PC-3 (cell line): ENCODE measurements at regions not wholly inside any gene's neighbourhood (a gene's known extent, or its start where the extent isn't known, plus 50 kb on each side); places are given as distances from the start of the nearest gene placed in this dataset.

Experiments
- ATAC-seq: fragments of 200-7000 bp; cut with Tn5 transposase; 2 replicates; pipeline ENCODE4 v1.9.1; 2020; ENCODE audit warnings: mild to moderate bottlenecking, moderate library complexity
- BruUV-seq: library from RNA; stranded (reverse); fragments of 400-500 nt; replicated peaks from 2 replicates; lab custom pipeline; 2021; lab: Mats Ljungman, UMichigan
- CTCF ChIA-PET: fragments of 300-600 bp; sonication (Branson Sonifier 250); formaldehyde crosslinking; loops from one replicate; lab custom pipeline; 2022; ENCODE audit warnings: antibody characterized with exemption; lab: Charles Lee
- POLR2A ChIA-PET: fragments of 300-600 bp; sonication (Branson Sonifier 250); formaldehyde crosslinking; loops from one replicate; lab custom pipeline; 2022; ENCODE audit warnings: antibody characterized with exemption; ENCODE audit not compliant: unreplicated experiment; lab: Charles Lee
- DNase-seq: peaks from one replicate; pipeline ENCODE4 v3.0.0-alpha.2; 2015
- H2AFZ ChIP-seq: fragments of 300-600 bp; sonication (generic); 2 replicates; pipeline ENCODE4 v1.6.0; 2016; ENCODE audit warnings: antibody characterized with exemption, low read length
- H3F3A ChIP-seq: fragments of 300-600 bp; sonication (generic); one replicate; pipeline ENCODE4 v1.6.0; 2017; ENCODE audit warnings: antibody characterized with exemption, low read length, control low read depth, mild to moderate bottlenecking; ENCODE audit not compliant: unreplicated experiment
- H3K27ac ChIP-seq: fragments of 300-600 bp; sonication (generic); 2 replicates; pipeline ENCODE4 v1.5.1; 2016; ENCODE audit warnings: mild to moderate bottlenecking, low read length
- H3K27me3 ChIP-seq: fragments of 300-600 bp; sonication (generic); 2 replicates; pipeline ENCODE4 v1.6.1; 2016; ENCODE audit warnings: low read length, mixed read lengths
- H3K36me3 ChIP-seq: fragments of 300-600 bp; sonication (generic); 2 replicates; pipeline ENCODE4 v1.6.1; 2016; ENCODE audit warnings: low read depth, mixed run types, low read length, mixed read lengths
- H3K4me1 ChIP-seq: fragments of 300-600 bp; sonication (generic); 2 replicates; pipeline ENCODE4 v1.5.1; 2016; ENCODE audit warnings: low read length; ENCODE audit not compliant: insufficient read depth
- H3K4me2 ChIP-seq: fragments of 300-600 bp; sonication (generic); 2 replicates; pipeline ENCODE4 v1.6.0; 2016; ENCODE audit warnings: low read length
- H3K4me3 ChIP-seq: fragments of 300-600 bp; sonication (generic); 2 replicates; pipeline ENCODE4 v1.5.1; 2016; ENCODE audit warnings: mild to moderate bottlenecking, low read length, mixed read lengths
- H3K79me2 ChIP-seq: fragments of 300-600 bp; sonication (generic); 2 replicates; pipeline ENCODE4 v1.6.1; 2017; ENCODE audit warnings: low read length, mixed read lengths
- H3K9ac ChIP-seq: fragments of 300-600 bp; sonication (generic); 2 replicates; pipeline ENCODE4 v1.6.0; 2016; ENCODE audit warnings: mild to moderate bottlenecking, low read length
- H3K9me2 ChIP-seq: fragments of 300-600 bp; sonication (generic); replicated peaks from 2 replicates; pipeline ENCODE4 v1.6.1; 2016; ENCODE audit warnings: mixed run types, low read length, mixed read lengths
- H3K9me3 ChIP-seq: fragments of 300-600 bp; sonication (generic); 2 replicates; pipeline ENCODE4 v1.6.1; 2016; ENCODE audit warnings: low read length, mixed read lengths
- H4K20me1 ChIP-seq: fragments of 300-600 bp; sonication (generic); 2 replicates; pipeline ENCODE4 v1.6.1; 2016; ENCODE audit warnings: low read length, mixed read lengths
- CTCF ChIP-seq: fragments of 300-600 bp; sonication (generic); conservative IDR thresholded peaks from 2 replicates; pipeline ENCODE4 v1.5.1; 2017; ENCODE audit warnings: antibody characterized with exemption, low read depth, mild to moderate bottlenecking, low read length
- EZH2 ChIP-seq: fragments of 300-600 bp; sonication (generic); IDR thresholded peaks from one replicate; pipeline ENCODE4 v1.6.1; 2017; ENCODE audit warnings: antibody characterized with exemption, mild to moderate bottlenecking, low read length; ENCODE audit not compliant: unreplicated experiment
- EZH2phosphoT487 ChIP-seq: fragments of 300-600 bp; sonication (generic); IDR thresholded peaks from 2 replicates; pipeline ENCODE4 v1.6.1; 2018; ENCODE audit warnings: mild to moderate bottlenecking, antibody characterized with exemption, low read length, borderline replicate concordance
- intact Hi-C: fragments of 100-400 bp; cut with micrococcal nuclease; formaldehyde crosslinking; loops from 2 replicates; pipeline ENCODE4 v1.9.0; 2023

GRCh38 chr14:56487090-56487667, 92.4 kb upstream of the TMEM260 start:
- Histone ChIP-seq H3K4me1 (no peaks in the 10 kb centered on the region), H3K27ac (no peak overlapping the region), H3F3A (no peaks in the 10 kb centered on the region), H3K9ac (no peak overlapping the region), H3K9me3 (no peaks in the 10 kb centered on the region), H3K4me2 (no peak overlapping the region), H3K9me2 (no peaks in the 10 kb centered on the region), H2AFZ (no peak overlapping the region), H3K36me3 (no peaks in the 10 kb centered on the region), H3K79me2 (no peaks in the 10 kb centered on the region), H3K4me3 (no peak overlapping the region), H4K20me1 (no peaks in the 10 kb centered on the region), H3K27me3 (peaks cover 16% of the 10 kb centered on the region)
- CTCF ChIA-PET: interaction anchor here (0.6 to 0.8 kb wide), 4 partner anchors 13 to 1478 kb away, joined by 3 to 5 read pairs (median 3); no protein-coding TSS in a partner anchor
- BruUV-seq: no TSS peak
- POLR2A ChIA-PET: interaction anchor here (0.7 kb wide), 1 partner anchor 270 kb away, joined by 5 read pairs; no protein-coding TSS in a partner anchor
- TF ChIP-seq EZH2phosphoT487 (no peak), CTCF (peak; percentile 94), EZH2 (no peak)
- intact Hi-C loops: loop anchor here (5.0 kb wide), 2 partner anchors 780 to 1040 kb away; no protein-coding TSS in a partner anchor
- DNase-seq: peak; percentile 68
- ATAC-seq: peak; percentile 54; the same call in 1 of the 2 replicates

GRCh38 chr14:56487761-56488160, 91.8 kb upstream of the TMEM260 start:
- H3K9me2 ChIP-seq: no peaks in the 10 kb centered on the region
- no peaks in the 10 kb centered on the region for H4K20me1 ChIP-seq
- H3K36me3 ChIP-seq: no peaks in the 10 kb centered on the region
- no peaks in the 10 kb centered on the region for H3K79me2 ChIP-seq
- no peaks in the 10 kb centered on the region for H3F3A ChIP-seq
- POLR2A ChIA-PET: no interaction called here
- no peak overlapping the region for H3K4me2 ChIP-seq
- peaks cover 22% of the 10 kb centered on the region for H3K27me3 ChIP-seq
- H2AFZ ChIP-seq: no peak overlapping the region
- H3K27ac ChIP-seq: no peak overlapping the region
- CTCF ChIA-PET: no interaction called here
- TF ChIP-seq EZH2 (no peak), CTCF (no peak), EZH2phosphoT487 (no peak)
- no peaks in the 10 kb centered on the region for H3K4me1 ChIP-seq
- ATAC-seq (peak; percentile 53), DNase-seq (peak; percentile 60)
- no peaks in the 10 kb centered on the region for H3K9me3 ChIP-seq
- no peak overlapping the region for H3K4me3 ChIP-seq
- intact Hi-C loops: loop anchor here (5.0 kb wide), 2 partner anchors 780 to 1040 kb away; no protein-coding TSS in a partner anchor
- no peak overlapping the region for H3K9ac ChIP-seq
- BruUV-seq: no TSS peak

GRCh38 chr14:56488306-56488705, 91.3 kb upstream of the TMEM260 start:
- CTCF ChIA-PET: interaction anchor here (0.5 kb wide), 1 partner anchor 1125 kb away, joined by 4 read pairs; no protein-coding TSS in a partner anchor

More at GRCh38 chr14:56488306-56488705, 91.3 kb upstream of the TMEM260 start:
- ATAC-seq: no peak
- no peaks in the 10 kb centered on the region for H3K4me1 ChIP-seq
- intact Hi-C loops: loop anchor here (5.0 kb wide), 2 partner anchors 781 to 1041 kb away; no protein-coding TSS in a partner anchor
- no peak for DNase-seq
- no peak overlapping the region for H3K4me3 ChIP-seq
- no peak overlapping the region for H3K9ac ChIP-seq
- no peak overlapping the region for H2AFZ ChIP-seq
- no peaks in the 10 kb centered on the region for H3K36me3 ChIP-seq
- no peaks in the 10 kb centered on the region for H3K9me3 ChIP-seq
- BruUV-seq: no TSS peak
- H3K27me3 ChIP-seq: peaks cover 22% of the 10 kb centered on the region
- no peaks in the 10 kb centered on the region for H3K9me2 ChIP-seq
- no peaks in the 10 kb centered on the region for H4K20me1 ChIP-seq
- no peak overlapping the region for H3K27ac ChIP-seq
- H3K79me2 ChIP-seq: no peaks in the 10 kb centered on the region
- POLR2A ChIA-PET: no interaction called here
- no peak overlapping the region for H3K4me2 ChIP-seq
- H3F3A ChIP-seq: no peaks in the 10 kb centered on the region
- TF ChIP-seq EZH2phosphoT487 (no peak), CTCF (no peak), EZH2 (no peak)
